ENCODE measurements at regions not wholly inside any gene's neighbourhood (a gene's known extent, or its start where the extent isn't known, plus 50 kb on each side); places are given as distances from the start of the nearest gene placed in this dataset.

DNA sequence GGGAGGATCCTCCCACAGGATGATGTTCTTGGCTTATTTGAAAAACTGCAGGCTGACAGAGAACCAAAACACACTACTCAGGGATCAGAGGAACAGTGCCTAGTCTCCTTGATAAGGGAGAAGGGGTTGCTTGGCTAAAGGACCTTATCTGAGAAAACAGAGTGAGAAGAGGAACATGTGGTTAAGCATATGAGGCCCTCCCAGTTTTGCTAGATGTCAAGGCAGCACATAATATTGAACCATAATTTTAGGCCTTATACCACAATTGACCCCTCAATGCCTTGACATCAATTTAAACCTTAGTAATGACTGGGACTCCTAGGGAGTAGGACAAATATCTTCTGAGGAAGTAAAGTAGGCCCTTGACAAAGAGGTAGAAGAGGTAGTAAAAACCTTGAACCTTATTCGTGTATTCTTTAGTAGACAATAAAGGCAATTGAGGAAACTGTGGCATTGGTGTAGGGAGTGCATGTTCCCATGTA is 79.3 kb downstream of the TEX13C start:
- no peaks in the 10 kb centered on the region for H3K9me3 ChIP-seq (ENCODE audit: control insufficient read depth in 2 of 2, low read length in 2 of 2)
- no peaks in the 10 kb centered on the region for H3K27me3 ChIP-seq (ENCODE audit: control insufficient read depth, insufficient read depth, low read length)
- Mint-ChIP-seq H3K36me3 (no peaks in the 10 kb centered on the region), H3K4me1 (peaks cover 0 to 4% (median 0%) of the 10 kb centered on the region in 4 donors), H3K9me3 (peaks cover 0 to 2% (median 0%) of the 10 kb centered on the region in 7 donors), H3K27me3 (no peaks in the 10 kb centered on the region), H3K27ac (no peak overlapping the region), H3K4me3 (no peak overlapping the region)
- H3K4me3 ChIP-seq (ENCODE audit: low read depth, low read length), result no peak overlapping the region
- H3K27ac ChIP-seq (ENCODE audit: insufficient read depth, low read length, poor library complexity, severe bottlenecking), result no peak overlapping the region
- H3K4me1 ChIP-seq (ENCODE audit: control insufficient read depth, insufficient read depth, low read length, poor library complexity, severe bottlenecking), result no peaks in the 10 kb centered on the region
- no peaks in the 10 kb centered on the region for H3K36me3 ChIP-seq (ENCODE audit: control insufficient read depth, insufficient read depth, low read length)
- DNase-seq (no peak), ATAC-seq (ENCODE audit: low read depth in 2 of 2) (no peak)

DNA sequence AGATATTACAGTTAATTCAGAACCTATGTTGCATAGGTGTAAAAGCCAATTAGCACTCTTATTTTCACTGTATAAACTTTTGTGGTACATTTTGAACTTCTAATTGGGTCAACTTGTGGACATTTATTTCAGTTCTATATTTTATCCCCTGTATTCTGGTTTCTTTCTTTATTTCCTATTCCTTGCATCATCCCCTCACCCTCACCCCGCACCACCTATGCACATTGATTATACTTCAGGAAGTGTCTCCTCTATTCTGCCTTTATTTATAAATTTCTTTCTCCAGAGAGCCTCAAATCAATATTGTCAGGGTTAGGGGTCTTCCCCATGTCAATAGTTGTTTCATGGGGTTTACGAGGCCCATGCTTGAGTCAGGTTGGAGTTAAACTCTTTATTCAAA is 83.1 kb downstream of the TEX13C start:
- no peaks in the 10 kb centered on the region for H3K36me3 ChIP-seq (ENCODE audit: control insufficient read depth, insufficient read depth, low read length)
- DNase-seq, result no peak

DNA sequence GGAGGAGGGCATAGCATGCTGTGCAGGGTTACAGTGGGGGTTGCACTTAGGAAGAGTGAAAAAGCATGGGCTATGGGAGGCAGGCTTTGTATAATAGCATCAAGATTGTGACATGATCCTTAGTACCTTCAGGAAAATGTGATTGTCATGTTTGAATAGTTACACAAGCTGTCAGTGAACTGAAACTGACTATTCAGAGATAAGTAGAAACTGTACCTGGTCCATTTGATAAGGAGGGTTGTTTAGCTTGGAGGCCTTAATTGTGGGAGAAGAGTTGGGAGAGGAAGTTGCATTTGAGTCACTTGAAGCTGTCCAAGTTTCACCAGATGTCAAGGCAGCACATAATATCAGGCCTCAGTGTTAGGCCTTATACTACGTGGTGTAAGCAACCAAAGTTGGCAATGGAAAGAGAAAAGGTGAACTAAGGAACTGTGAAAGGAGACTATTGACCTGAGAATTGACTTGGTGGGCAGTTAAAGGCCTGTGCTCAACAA is 85.0 kb downstream of the TEX13C start:
- Histone ChIP-seq H3K27me3 (ENCODE audit: control insufficient read depth, insufficient read depth, low read length) (no peaks in the 10 kb centered on the region), H3K27ac (ENCODE audit: insufficient read depth, low read length, poor library complexity, severe bottlenecking) (no peak overlapping the region), H3K36me3 (ENCODE audit: control insufficient read depth, insufficient read depth, low read length) (no peaks in the 10 kb centered on the region), H3K4me3 (ENCODE audit: low read depth, low read length) (no peak overlapping the region), H3K9me3 (ENCODE audit: control insufficient read depth in 2 of 2, low read length in 2 of 2) (no peaks in the 10 kb centered on the region), H3K4me1 (ENCODE audit: control insufficient read depth, insufficient read depth, low read length, poor library complexity, severe bottlenecking) (no peaks in the 10 kb centered on the region)
- no peak for DNase-seq
- Mint-ChIP-seq H3K9me3 (peaks cover 0 to 4% (median 0%) of the 10 kb centered on the region in 7 donors), H3K4me3 (no peak overlapping the region), H3K27ac (no peak overlapping the region), H3K4me1 (no peaks in the 10 kb centered on the region), H3K27me3 (no peaks in the 10 kb centered on the region), H3K36me3 (no peaks in the 10 kb centered on the region)
- ATAC-seq (ENCODE audit: low read depth in 2 of 2), result no peak

More for the DNA sequence above, 83.1 kb downstream of the TEX13C start:
- Mint-ChIP-seq H3K9me3 (peaks cover 0 to 4% (median 0%) of the 10 kb centered on the region in 7 donors), H3K27me3 (no peaks in the 10 kb centered on the region), H3K4me1 (peaks cover 0 to 4% (median 0%) of the 10 kb centered on the region in 4 donors), H3K27ac (no peak overlapping the region), H3K4me3 (no peak overlapping the region), H3K36me3 (no peaks in the 10 kb centered on the region)
- Histone ChIP-seq H3K4me3 (ENCODE audit: low read depth, low read length) (no peak overlapping the region), H3K9me3 (ENCODE audit: control insufficient read depth in 2 of 2, low read length in 2 of 2) (no peaks in the 10 kb centered on the region), H3K4me1 (ENCODE audit: control insufficient read depth, insufficient read depth, low read length, poor library complexity, severe bottlenecking) (no peaks in the 10 kb centered on the region), H3K27me3 (ENCODE audit: control insufficient read depth, insufficient read depth, low read length) (no peaks in the 10 kb centered on the region), H3K27ac (ENCODE audit: insufficient read depth, low read length, poor library complexity, severe bottlenecking) (no peak overlapping the region)
- no peak for ATAC-seq (ENCODE audit: low read depth in 2 of 2)

DNA sequence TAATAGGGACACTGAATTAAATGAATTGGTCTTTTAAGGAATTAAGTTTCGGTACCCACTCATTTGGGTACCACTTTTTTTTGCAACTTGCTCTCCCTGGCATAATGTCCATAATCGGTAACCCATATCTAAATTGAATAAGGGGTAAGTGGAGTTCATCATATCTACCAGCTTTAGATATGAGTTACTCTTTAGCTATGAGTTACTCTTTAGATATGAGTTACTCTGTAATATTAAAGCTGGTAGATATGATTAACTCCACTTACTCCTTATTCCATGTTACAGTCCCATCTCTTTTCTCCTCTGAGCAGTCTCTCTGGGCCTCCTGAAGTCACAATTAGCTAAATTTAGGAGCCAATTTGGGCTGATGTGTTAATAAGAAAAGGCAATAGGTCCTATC is 85.7 kb downstream of the TEX13C start:
- H3K4me3 Mint-ChIP-seq, result no peak overlapping the region
- no peaks in the 10 kb centered on the region for H3K4me1 ChIP-seq (ENCODE audit: control insufficient read depth, insufficient read depth, low read length, poor library complexity, severe bottlenecking)
- H3K27me3 Mint-ChIP-seq, result no peaks in the 10 kb centered on the region
- H3K36me3 Mint-ChIP-seq, result no peaks in the 10 kb centered on the region
- H3K9me3 ChIP-seq (ENCODE audit: control insufficient read depth in 2 of 2, low read length in 2 of 2), result no peaks in the 10 kb centered on the region
- H3K9me3 Mint-ChIP-seq, result peaks cover 0 to 4% (median 0%) of the 10 kb centered on the region in 7 donors
- H3K27me3 ChIP-seq (ENCODE audit: control insufficient read depth, insufficient read depth, low read length), result no peaks in the 10 kb centered on the region
- no peaks in the 10 kb centered on the region for H3K36me3 ChIP-seq (ENCODE audit: control insufficient read depth, insufficient read depth, low read length)
- H3K4me1 Mint-ChIP-seq, result no peaks in the 10 kb centered on the region
- H3K4me3 ChIP-seq (ENCODE audit: low read depth, low read length), result no peak overlapping the region
- H3K27ac Mint-ChIP-seq, result no peak overlapping the region
- DNase-seq (no peak), ATAC-seq (ENCODE audit: low read depth in 2 of 2) (no peak)
- H3K27ac ChIP-seq (ENCODE audit: insufficient read depth, low read length, poor library complexity, severe bottlenecking), result no peak overlapping the region

DNA sequence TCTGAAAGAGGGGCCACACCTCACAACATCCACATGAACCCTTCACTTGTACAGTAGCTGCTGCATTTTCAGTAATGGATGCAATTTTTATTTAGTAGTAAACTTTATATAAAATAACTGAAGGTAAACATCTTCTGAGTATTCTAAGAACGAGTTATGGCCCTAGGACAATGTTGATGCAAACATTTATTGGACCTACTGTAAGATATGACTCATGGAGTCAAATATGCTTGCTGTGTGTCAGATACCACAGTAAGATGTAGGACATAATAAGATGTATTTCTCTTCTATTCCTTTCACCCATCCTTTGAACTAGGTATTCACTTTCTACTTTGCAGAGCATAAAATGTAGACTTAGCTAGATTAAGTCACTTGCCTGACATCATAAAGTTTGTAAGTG is 87.6 kb downstream of the TEX13C start:
- peaks cover 0 to 2% (median 0%) of the 10 kb centered on the region in 7 donors for H3K9me3 Mint-ChIP-seq
- no peaks in the 10 kb centered on the region for H3K9me3 ChIP-seq (ENCODE audit: control insufficient read depth in 2 of 2, low read length in 2 of 2)
- no peak overlapping the region for H3K27ac Mint-ChIP-seq
- no peak overlapping the region for H3K4me3 ChIP-seq (ENCODE audit: low read depth, low read length)
- no peaks in the 10 kb centered on the region for H3K4me1 Mint-ChIP-seq
- no peak for ATAC-seq (ENCODE audit: low read depth in 2 of 2)
- no peaks in the 10 kb centered on the region for H3K4me1 ChIP-seq (ENCODE audit: control insufficient read depth, insufficient read depth, low read length, poor library complexity, severe bottlenecking)
- no peaks in the 10 kb centered on the region for H3K36me3 Mint-ChIP-seq
- H3K27me3 ChIP-seq (ENCODE audit: control insufficient read depth, insufficient read depth, low read length), result no peaks in the 10 kb centered on the region
- H3K4me3 Mint-ChIP-seq, result no peak overlapping the region
- H3K27me3 Mint-ChIP-seq, result no peaks in the 10 kb centered on the region
- DNase-seq, result no peak
- no peaks in the 10 kb centered on the region for H3K36me3 ChIP-seq (ENCODE audit: control insufficient read depth, insufficient read depth, low read length)
- no peak overlapping the region for H3K27ac ChIP-seq (ENCODE audit: insufficient read depth, low read length, poor library complexity, severe bottlenecking)

DNA sequence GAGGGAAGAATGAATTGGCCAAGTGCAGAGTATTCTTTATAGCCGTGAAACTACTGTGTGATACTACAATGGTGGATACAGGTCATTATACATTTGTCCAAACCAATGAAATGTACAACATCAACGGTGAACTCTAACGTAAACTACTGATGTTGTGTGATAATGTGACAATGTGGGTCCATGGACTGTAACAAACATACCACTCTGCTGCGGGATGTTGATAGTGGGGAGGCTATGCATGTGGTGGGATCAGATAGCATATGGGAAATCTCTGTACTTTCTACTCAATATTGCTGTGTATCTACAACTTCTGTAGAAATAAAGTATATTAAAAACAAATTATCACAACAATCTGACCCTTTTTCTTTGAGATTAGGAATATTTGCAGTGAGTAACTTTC is 101.1 kb downstream of the TEX13C start:
- H3K27me3 Mint-ChIP-seq, result no peaks in the 10 kb centered on the region
- H3K4me1 Mint-ChIP-seq, result no peaks in the 10 kb centered on the region
- no peaks in the 10 kb centered on the region for H3K36me3 ChIP-seq (ENCODE audit: control insufficient read depth, insufficient read depth, low read length)
- ATAC-seq (ENCODE audit: low read depth in 2 of 2) (no peak), DNase-seq (no peak)
- H3K9me3 Mint-ChIP-seq, result peaks cover 0 to 7% (median 0%) of the 10 kb centered on the region in 7 donors
- H3K27me3 ChIP-seq (ENCODE audit: control insufficient read depth, insufficient read depth, low read length), result no peaks in the 10 kb centered on the region
- H3K36me3 Mint-ChIP-seq, result no peaks in the 10 kb centered on the region
- no peaks in the 10 kb centered on the region for H3K4me1 ChIP-seq (ENCODE audit: control insufficient read depth, insufficient read depth, low read length, poor library complexity, severe bottlenecking)
- H3K4me3 ChIP-seq (ENCODE audit: low read depth, low read length), result no peak overlapping the region
- H3K9me3 ChIP-seq (ENCODE audit: control insufficient read depth in 2 of 2, low read length in 2 of 2), result no peaks in the 10 kb centered on the region
- H3K27ac Mint-ChIP-seq, result no peak overlapping the region
- H3K27ac ChIP-seq (ENCODE audit: insufficient read depth, low read length, poor library complexity, severe bottlenecking), result no peak overlapping the region
- H3K4me3 Mint-ChIP-seq, result no peak overlapping the region

DNA sequence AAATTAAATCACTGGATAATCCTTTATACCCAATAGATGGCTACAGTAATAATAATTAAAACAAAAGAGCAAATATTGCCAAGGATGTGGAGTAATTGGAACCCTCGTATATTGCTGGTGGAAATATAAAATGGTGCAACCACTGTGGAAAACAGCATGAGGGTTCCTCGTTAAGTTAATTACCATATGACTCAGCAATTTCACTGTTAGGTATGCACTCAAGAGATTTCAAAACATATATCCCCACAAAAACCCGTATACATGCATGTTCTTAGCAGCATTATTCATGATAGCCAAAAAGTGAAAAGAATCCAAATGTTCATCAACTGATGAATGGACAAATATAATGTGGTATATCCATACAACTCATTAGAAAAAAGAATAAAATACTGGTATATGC is 103.3 kb downstream of the TEX13C start:
- no peak overlapping the region for H3K4me3 Mint-ChIP-seq
- peaks cover 0 to 7% (median 0%) of the 10 kb centered on the region in 7 donors for H3K9me3 Mint-ChIP-seq
- Histone ChIP-seq H3K4me3 (ENCODE audit: low read depth, low read length) (no peak overlapping the region), H3K9me3 (ENCODE audit: control insufficient read depth in 2 of 2, low read length in 2 of 2) (no peaks in the 10 kb centered on the region), H3K36me3 (ENCODE audit: control insufficient read depth, insufficient read depth, low read length) (no peaks in the 10 kb centered on the region), H3K27me3 (ENCODE audit: control insufficient read depth, insufficient read depth, low read length) (no peaks in the 10 kb centered on the region), H3K27ac (ENCODE audit: insufficient read depth, low read length, poor library complexity, severe bottlenecking) (no peak overlapping the region), H3K4me1 (ENCODE audit: control insufficient read depth, insufficient read depth, low read length, poor library complexity, severe bottlenecking) (no peaks in the 10 kb centered on the region)
- H3K36me3 Mint-ChIP-seq, result no peaks in the 10 kb centered on the region
- no peak overlapping the region for H3K27ac Mint-ChIP-seq
- no peaks in the 10 kb centered on the region for H3K4me1 Mint-ChIP-seq
- no peak for DNase-seq
- no peaks in the 10 kb centered on the region for H3K27me3 Mint-ChIP-seq
- ATAC-seq (ENCODE audit: low read depth in 2 of 2), result no peak

DNA sequence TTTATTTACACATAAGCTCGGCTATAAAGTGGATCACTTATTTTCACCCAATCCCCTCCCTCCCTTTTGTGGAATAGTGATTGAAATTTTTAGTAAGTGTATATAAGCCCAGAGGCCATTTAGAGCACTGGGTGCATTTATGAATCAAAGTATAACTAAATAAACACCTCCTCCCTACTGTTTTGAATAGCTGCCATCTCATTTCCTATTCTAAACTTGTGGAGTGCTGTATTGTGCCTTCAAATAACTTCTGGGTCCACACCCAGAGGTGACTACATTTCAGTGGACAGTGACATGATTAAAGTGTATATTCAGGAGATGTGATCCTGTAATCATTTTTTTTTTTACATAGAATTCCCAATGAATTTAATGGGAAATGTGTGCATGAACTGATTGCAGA is 104.9 kb downstream of the TEX13C start:
- ATAC-seq (ENCODE audit: low read depth in 2 of 2) (no peak), DNase-seq (no peak)
- Histone ChIP-seq H3K4me1 (ENCODE audit: control insufficient read depth, insufficient read depth, low read length, poor library complexity, severe bottlenecking) (no peaks in the 10 kb centered on the region), H3K36me3 (ENCODE audit: control insufficient read depth, insufficient read depth, low read length) (no peaks in the 10 kb centered on the region), H3K27me3 (ENCODE audit: control insufficient read depth, insufficient read depth, low read length) (no peaks in the 10 kb centered on the region), H3K4me3 (ENCODE audit: low read depth, low read length) (no peak overlapping the region), H3K9me3 (ENCODE audit: control insufficient read depth in 2 of 2, low read length in 2 of 2) (no peaks in the 10 kb centered on the region), H3K27ac (ENCODE audit: insufficient read depth, low read length, poor library complexity, severe bottlenecking) (no peak overlapping the region)
- Mint-ChIP-seq H3K27ac (no peak overlapping the region), H3K9me3 (peaks cover 0 to 3% (median 0%) of the 10 kb centered on the region in 7 donors), H3K4me3 (no peak overlapping the region), H3K36me3 (no peaks in the 10 kb centered on the region), H3K4me1 (no peaks in the 10 kb centered on the region), H3K27me3 (no peaks in the 10 kb centered on the region)
